ENCODE measurements at regions not wholly inside any gene's neighbourhood (a gene's known extent, or its start where the extent isn't known, plus 50 kb on each side); places are given as distances from the start of the nearest gene placed in this dataset.
A peak's percentile ranks its signal among the peaks of the same experiment; 100 is the strongest.

GRCh38 chr6:91082311-91082832 lies 495.5 kb upstream of the MAP3K7 start:
- Histone ChIP-seq H3K4me1 (ENCODE audit: insufficient read depth, low read length, poor library complexity, severe bottlenecking) (peaks cover 32% of the 10 kb centered on the region), H3K9me3 (ENCODE audit: low read depth, low read length, poor library complexity, severe bottlenecking) (no peaks in the 10 kb centered on the region), H3K36me3 (ENCODE audit: insufficient read depth, low read length, poor library complexity, severe bottlenecking) (no peaks in the 10 kb centered on the region), H3K27ac (ENCODE audit: low read depth, low read length, poor library complexity, severe bottlenecking) (peak overlapping the region; percentile 56), H3K27me3 (replicated peaks; ENCODE audit: insufficient read depth, low read depth, low read length, poor library complexity) (no peaks in the 10 kb centered on the region), H3K4me3 (ENCODE audit: low read depth, low read length, poor library complexity, severe bottlenecking) (no peak overlapping the region)
- ChIA-PET POLR2A (ENCODE audit: low non-redundant PET) (no interaction called here), CTCF (interaction anchor here (1.5 kb wide), 1 partner anchor 62 kb away, joined by 7 read pairs; no protein-coding TSS in a partner anchor)
- no peak for TF ChIP-seq EZH2 (IDR thresholded peaks at IDR 0.05; ENCODE audit: borderline replicate concordance, low read depth, low read length, poor library complexity, severe bottlenecking)
- TF ChIP-seq, protein P1, sequence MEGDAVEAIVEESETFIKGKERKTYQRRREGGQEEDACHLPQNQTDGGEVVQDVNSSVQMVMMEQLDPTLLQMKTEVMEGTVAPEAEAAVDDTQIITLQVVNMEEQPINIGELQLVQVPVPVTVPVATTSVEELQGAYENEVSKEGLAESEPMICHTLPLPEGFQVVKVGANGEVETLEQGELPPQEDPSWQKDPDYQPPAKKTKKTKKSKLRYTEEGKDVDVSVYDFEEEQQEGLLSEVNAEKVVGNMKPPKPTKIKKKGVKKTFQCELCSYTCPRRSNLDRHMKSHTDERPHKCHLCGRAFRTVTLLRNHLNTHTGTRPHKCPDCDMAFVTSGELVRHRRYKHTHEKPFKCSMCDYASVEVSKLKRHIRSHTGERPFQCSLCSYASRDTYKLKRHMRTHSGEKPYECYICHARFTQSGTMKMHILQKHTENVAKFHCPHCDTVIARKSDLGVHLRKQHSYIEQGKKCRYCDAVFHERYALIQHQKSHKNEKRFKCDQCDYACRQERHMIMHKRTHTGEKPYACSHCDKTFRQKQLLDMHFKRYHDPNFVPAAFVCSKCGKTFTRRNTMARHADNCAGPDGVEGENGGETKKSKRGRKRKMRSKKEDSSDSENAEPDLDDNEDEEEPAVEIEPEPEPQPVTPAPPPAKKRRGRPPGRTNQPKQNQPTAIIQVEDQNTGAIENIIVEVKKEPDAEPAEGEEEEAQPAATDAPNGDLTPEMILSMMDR (conservative IDR thresholded peaks at IDR 0.05; ENCODE audit: low read depth, low read length): no peak
- intact Hi-C loops (cut with micrococcal nuclease; ENCODE audit: unreplicated experiment): loop anchor here (5.0 to 10.0 kb wide), 4 partner anchors 140 to 1562 kb away; no protein-coding TSS in a partner anchor
- no TSS peak for BruUV-seq (replicated peaks)
- DNase-seq (ENCODE audit: low spot score): peak; percentile 79

- H3K36me3 ChIP-seq (ENCODE audit: insufficient read depth, low read length, poor library complexity, severe bottlenecking): no peaks in the 10 kb centered on the region
- H3K4me1 ChIP-seq (ENCODE audit: insufficient read depth, low read length, poor library complexity, severe bottlenecking): peaks cover 32% of the 10 kb centered on the region
- ChIA-PET CTCF (interaction anchor here (0.6 to 1.5 kb wide), 4 partner anchors 63 to 250 kb away, joined by 3 to 7 read pairs (median 4); no protein-coding TSS in a partner anchor), POLR2A (ENCODE audit: low non-redundant PET) (interaction anchor here (0.6 kb wide), 1 partner anchor 302 kb away, joined by 3 read pairs; no protein-coding TSS in a partner anchor)
- TF ChIP-seq EZH2 (IDR thresholded peaks at IDR 0.05; ENCODE audit: borderline replicate concordance, low read depth, low read length, poor library complexity, severe bottlenecking): no peak
- TF ChIP-seq, protein P1 (conservative IDR thresholded peaks at IDR 0.05; ENCODE audit: low read depth, low read length): peak; percentile 77
- intact Hi-C loops (cut with micrococcal nuclease; ENCODE audit: unreplicated experiment): loop anchor here (2.0 to 10.0 kb wide), 5 partner anchors 63 to 1563 kb away; no protein-coding TSS in a partner anchor
- BruUV-seq (replicated peaks): TSS peak; percentile 79
- H3K27ac ChIP-seq (ENCODE audit: low read depth, low read length, poor library complexity, severe bottlenecking): peak overlapping the region; percentile 56
- H3K4me3 ChIP-seq (ENCODE audit: low read depth, low read length, poor library complexity, severe bottlenecking): no peak overlapping the region
- H3K27me3 ChIP-seq (replicated peaks; ENCODE audit: insufficient read depth, low read depth, low read length, poor library complexity): no peaks in the 10 kb centered on the region
- peak; percentile 88 for DNase-seq (ENCODE audit: low spot score)
- H3K9me3 ChIP-seq (ENCODE audit: low read depth, low read length, poor library complexity, severe bottlenecking): no peaks in the 10 kb centered on the region
Measured at GRCh38 chr6:91081452-91082067, 494.7 kb upstream of the MAP3K7 start.

DNA sequence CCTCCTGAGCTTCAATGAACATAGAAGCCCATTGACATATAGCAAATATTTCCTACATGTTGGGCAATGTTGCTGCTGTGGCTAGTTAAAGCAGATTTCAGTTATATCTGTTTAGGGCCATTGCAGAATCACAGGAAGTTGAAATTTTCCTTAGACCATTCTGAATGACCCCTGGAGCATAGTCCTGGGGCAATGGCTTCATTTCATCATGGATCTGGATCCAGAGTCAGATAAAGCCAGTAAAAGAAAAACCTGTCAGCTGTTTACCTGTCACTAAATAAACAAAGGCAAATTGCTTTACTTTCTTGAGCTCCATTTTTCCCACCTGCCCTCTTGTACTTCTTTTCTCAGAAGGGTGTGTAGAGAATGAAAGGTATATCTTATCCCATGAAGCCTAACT lies 494.0 kb upstream of the MAP3K7 start:
- Histone ChIP-seq H3K4me3 (ENCODE audit: low read depth, low read length, poor library complexity, severe bottlenecking) (no peak overlapping the region), H3K27ac (ENCODE audit: low read depth, low read length, poor library complexity, severe bottlenecking) (no peak overlapping the region), H3K4me1 (ENCODE audit: insufficient read depth, low read length, poor library complexity, severe bottlenecking) (peaks cover 32% of the 10 kb centered on the region), H3K36me3 (ENCODE audit: insufficient read depth, low read length, poor library complexity, severe bottlenecking) (no peaks in the 10 kb centered on the region), H3K9me3 (ENCODE audit: low read depth, low read length, poor library complexity, severe bottlenecking) (no peaks in the 10 kb centered on the region), H3K27me3 (replicated peaks; ENCODE audit: insufficient read depth, low read depth, low read length, poor library complexity) (no peaks in the 10 kb centered on the region)
- DNase-seq (ENCODE audit: low spot score): no peak
- intact Hi-C loops (cut with micrococcal nuclease; ENCODE audit: unreplicated experiment): loop anchor here (2.0 to 10.0 kb wide), 5 partner anchors 64 to 1564 kb away; no protein-coding TSS in a partner anchor
- BruUV-seq (replicated peaks): no TSS peak
- TF ChIP-seq, protein P1 (conservative IDR thresholded peaks at IDR 0.05; ENCODE audit: low read depth, low read length): no peak
- no peak for TF ChIP-seq EZH2 (IDR thresholded peaks at IDR 0.05; ENCODE audit: borderline replicate concordance, low read depth, low read length, poor library complexity, severe bottlenecking)
- ChIA-PET CTCF (interaction anchor here (0.6 to 1.5 kb wide), 6 partner anchors 63 to 839 kb away, joined by 3 to 7 read pairs (median 3); no protein-coding TSS in a partner anchor), POLR2A (ENCODE audit: low non-redundant PET) (interaction anchor here (0.6 kb wide), 1 partner anchor 301 kb away, joined by 3 read pairs; no protein-coding TSS in a partner anchor)

All from A673 (cell line).